ENCODE measurements at regions not wholly inside any gene's neighbourhood (a gene's known extent, or its start where the extent isn't known, plus 50 kb on each side); places are given as distances from the start of the nearest gene placed in this dataset.

- no peak for TF ChIP-seq CTCF (IDR thresholded peaks at IDR 0.05)
- no peak for TF ChIP-seq POLR2AphosphoS5 (IDR thresholded peaks at IDR 0.05; ENCODE audit: insufficient read depth in 1 of 2, low read depth in 1 of 2)
- no peak for TF ChIP-seq POLR2A (IDR thresholded peaks at IDR 0.05)
Measured at GRCh38 chr7:70894799-70895198, 237.1 kb upstream of the GALNT17 start.

Measured in vagina (tissue), 2 donors.